ENCODE measurements at regions not wholly inside any gene's neighbourhood (a gene's known extent, or its start where the extent isn't known, plus 50 kb on each side); places are given as distances from the start of the nearest gene placed in this dataset.

DNA sequence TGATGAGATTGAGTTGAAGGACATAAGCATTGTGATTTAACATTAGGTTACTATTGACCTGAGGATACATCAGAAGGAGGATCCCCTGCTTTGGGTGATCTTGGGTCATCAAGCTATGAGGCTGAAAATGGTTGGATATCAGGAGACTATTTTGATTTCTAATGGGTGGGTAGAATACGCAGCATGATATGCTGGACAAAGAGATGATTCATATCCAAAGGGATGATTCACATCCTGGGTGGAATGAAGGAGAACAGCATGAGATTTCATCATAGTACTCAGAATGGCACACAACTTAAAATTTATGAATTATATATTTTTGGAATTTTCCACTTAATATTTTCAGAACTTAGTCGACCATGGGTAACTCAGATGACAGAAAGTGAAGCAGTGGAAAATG, 1759.5 kb upstream of the C9orf72 start:
- no peak for TF ChIP-seq EZH2phosphoT487 (IDR thresholded peaks at IDR 0.05; ENCODE audit: low read depth)
- TF ChIP-seq, protein P1, sequence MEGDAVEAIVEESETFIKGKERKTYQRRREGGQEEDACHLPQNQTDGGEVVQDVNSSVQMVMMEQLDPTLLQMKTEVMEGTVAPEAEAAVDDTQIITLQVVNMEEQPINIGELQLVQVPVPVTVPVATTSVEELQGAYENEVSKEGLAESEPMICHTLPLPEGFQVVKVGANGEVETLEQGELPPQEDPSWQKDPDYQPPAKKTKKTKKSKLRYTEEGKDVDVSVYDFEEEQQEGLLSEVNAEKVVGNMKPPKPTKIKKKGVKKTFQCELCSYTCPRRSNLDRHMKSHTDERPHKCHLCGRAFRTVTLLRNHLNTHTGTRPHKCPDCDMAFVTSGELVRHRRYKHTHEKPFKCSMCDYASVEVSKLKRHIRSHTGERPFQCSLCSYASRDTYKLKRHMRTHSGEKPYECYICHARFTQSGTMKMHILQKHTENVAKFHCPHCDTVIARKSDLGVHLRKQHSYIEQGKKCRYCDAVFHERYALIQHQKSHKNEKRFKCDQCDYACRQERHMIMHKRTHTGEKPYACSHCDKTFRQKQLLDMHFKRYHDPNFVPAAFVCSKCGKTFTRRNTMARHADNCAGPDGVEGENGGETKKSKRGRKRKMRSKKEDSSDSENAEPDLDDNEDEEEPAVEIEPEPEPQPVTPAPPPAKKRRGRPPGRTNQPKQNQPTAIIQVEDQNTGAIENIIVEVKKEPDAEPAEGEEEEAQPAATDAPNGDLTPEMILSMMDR (IDR thresholded peaks at IDR 0.05; ENCODE audit: low read depth, low read length) = no peak

DNA sequence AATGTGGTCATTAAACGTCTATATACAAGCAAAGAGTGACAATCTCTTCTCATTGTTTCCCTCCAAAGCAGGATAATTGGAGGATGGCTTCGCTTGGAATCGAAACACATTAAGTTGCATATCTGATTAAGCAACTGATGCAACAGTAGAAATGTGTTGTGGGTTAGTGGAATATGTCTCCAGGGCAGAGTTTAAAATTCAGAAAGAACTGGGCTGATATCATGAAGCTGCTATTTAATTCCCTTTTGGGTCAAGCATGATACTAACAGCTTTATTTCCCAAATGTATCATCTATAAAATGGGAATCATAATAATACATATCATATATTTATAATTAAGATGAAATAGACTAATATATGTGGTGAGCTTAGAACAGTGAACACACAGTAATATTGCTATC, 1763.0 kb upstream of the C9orf72 start:
- H2AFZ ChIP-seq (ENCODE audit: low read depth, low read length) = no peak overlapping the region
- H3K79me2 ChIP-seq (ENCODE audit: low read length) = no peaks in the 10 kb centered on the region
- no peak overlapping the region for H3K27ac ChIP-seq (ENCODE audit: low read length)
- no peaks in the 10 kb centered on the region for H4K20me1 ChIP-seq (ENCODE audit: insufficient read depth, low read length)
- H3K9ac ChIP-seq (ENCODE audit: low read length) = no peak overlapping the region
- H3K27me3 ChIP-seq (ENCODE audit: low read depth, low read length) = no peaks in the 10 kb centered on the region
- no peak for TF ChIP-seq EZH2phosphoT487 (IDR thresholded peaks at IDR 0.05; ENCODE audit: low read depth)
- TF ChIP-seq, protein P1 (IDR thresholded peaks at IDR 0.05; ENCODE audit: low read depth, low read length) = no peak
- H3K4me2 ChIP-seq (ENCODE audit: low read length) = no peak overlapping the region
- no peaks in the 10 kb centered on the region for H3K9me3 ChIP-seq (ENCODE audit: insufficient read depth, low read length)
- H3K4me3 ChIP-seq (ENCODE audit: low read length) = no peak overlapping the region
- no peaks in the 10 kb centered on the region for H3K4me1 ChIP-seq (ENCODE audit: low read length)
- no peaks in the 10 kb centered on the region for H3K36me3 ChIP-seq (replicated peaks; ENCODE audit: low read depth, low read length)

More for the DNA sequence above, 1759.5 kb upstream of the C9orf72 start:
- H3K27me3 ChIP-seq (ENCODE audit: low read depth, low read length) = no peaks in the 10 kb centered on the region
- H2AFZ ChIP-seq (ENCODE audit: low read depth, low read length) = no peak overlapping the region
- H3K4me1 ChIP-seq (ENCODE audit: low read length) = no peaks in the 10 kb centered on the region
- H4K20me1 ChIP-seq (ENCODE audit: insufficient read depth, low read length) = no peaks in the 10 kb centered on the region
- H3K36me3 ChIP-seq (replicated peaks; ENCODE audit: low read depth, low read length) = no peaks in the 10 kb centered on the region
- H3K79me2 ChIP-seq (ENCODE audit: low read length) = no peaks in the 10 kb centered on the region
- no peak overlapping the region for H3K4me2 ChIP-seq (ENCODE audit: low read length)
- no peaks in the 10 kb centered on the region for H3K9me3 ChIP-seq (ENCODE audit: insufficient read depth, low read length)
- no peak overlapping the region for H3K4me3 ChIP-seq (ENCODE audit: low read length)
- no peak overlapping the region for H3K27ac ChIP-seq (ENCODE audit: low read length)
- no peak overlapping the region for H3K9ac ChIP-seq (ENCODE audit: low read length)

DNA sequence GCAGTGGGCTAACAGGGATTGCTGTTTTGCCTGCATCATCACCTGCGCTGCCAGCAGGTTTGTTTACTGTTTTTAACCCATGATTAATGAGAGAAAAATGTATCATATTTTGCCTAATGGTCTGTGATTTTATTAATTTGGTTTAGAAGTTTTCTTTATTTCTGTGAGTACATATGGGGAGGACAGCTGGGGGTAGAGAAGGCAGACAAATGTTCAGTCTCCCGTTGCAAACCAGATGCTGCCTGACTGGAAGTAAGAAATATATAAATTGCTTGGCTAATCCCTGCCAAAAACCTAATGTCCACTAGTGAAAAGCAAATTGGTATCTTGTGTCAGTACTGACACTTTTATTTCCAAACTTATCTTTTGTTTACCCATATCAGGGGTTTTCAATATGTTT, 1766.1 kb upstream of the C9orf72 start:
- H3K27me3 ChIP-seq (ENCODE audit: low read depth, low read length) = no peaks in the 10 kb centered on the region
- H3K79me2 ChIP-seq (ENCODE audit: low read length) = no peaks in the 10 kb centered on the region
- H3K36me3 ChIP-seq (replicated peaks; ENCODE audit: low read depth, low read length) = no peaks in the 10 kb centered on the region
- H4K20me1 ChIP-seq (ENCODE audit: insufficient read depth, low read length) = no peaks in the 10 kb centered on the region
- H3K9me3 ChIP-seq (ENCODE audit: insufficient read depth, low read length) = no peaks in the 10 kb centered on the region
- no peak overlapping the region for H3K27ac ChIP-seq (ENCODE audit: low read length)
- H3K9ac ChIP-seq (ENCODE audit: low read length) = no peak overlapping the region
- H2AFZ ChIP-seq (ENCODE audit: low read depth, low read length) = no peak overlapping the region
- no peak overlapping the region for H3K4me3 ChIP-seq (ENCODE audit: low read length)
- no peaks in the 10 kb centered on the region for H3K4me1 ChIP-seq (ENCODE audit: low read length)
- H3K4me2 ChIP-seq (ENCODE audit: low read length) = no peak overlapping the region
- TF ChIP-seq, protein P1 (IDR thresholded peaks at IDR 0.05; ENCODE audit: low read depth, low read length) = no peak
- no peak for TF ChIP-seq EZH2phosphoT487 (IDR thresholded peaks at IDR 0.05; ENCODE audit: low read depth)

DNA sequence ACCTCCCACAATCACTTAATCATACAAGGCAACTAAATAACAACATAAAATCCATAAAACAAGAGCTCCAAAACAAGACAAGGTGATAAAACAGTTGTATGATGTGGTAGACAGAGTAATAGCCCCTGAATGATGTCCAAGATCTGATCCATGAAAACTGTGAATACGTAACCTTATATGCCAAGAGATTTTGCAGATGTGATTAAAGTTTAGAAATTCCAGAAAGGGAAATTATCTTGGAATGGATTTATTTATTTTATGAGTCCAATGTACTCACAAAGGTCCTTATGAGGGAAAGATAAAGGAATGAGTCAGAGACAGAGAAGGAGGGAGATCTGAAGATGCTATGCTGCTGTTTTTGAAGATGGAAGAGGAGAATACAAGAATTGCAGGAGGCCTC, 1775.7 kb upstream of the C9orf72 start:
- H3K4me1 ChIP-seq (ENCODE audit: low read length) = no peaks in the 10 kb centered on the region
- H3K9ac ChIP-seq (ENCODE audit: low read length) = no peak overlapping the region
- H4K20me1 ChIP-seq (ENCODE audit: insufficient read depth, low read length) = no peaks in the 10 kb centered on the region
- H3K79me2 ChIP-seq (ENCODE audit: low read length) = no peaks in the 10 kb centered on the region
- no peak overlapping the region for H3K4me2 ChIP-seq (ENCODE audit: low read length)
- TF ChIP-seq, protein P1 (IDR thresholded peaks at IDR 0.05; ENCODE audit: low read depth, low read length) = no peak
- no peak for TF ChIP-seq EZH2phosphoT487 (IDR thresholded peaks at IDR 0.05; ENCODE audit: low read depth)
- H3K4me3 ChIP-seq (ENCODE audit: low read length) = no peak overlapping the region
- no peak overlapping the region for H2AFZ ChIP-seq (ENCODE audit: low read depth, low read length)
- no peaks in the 10 kb centered on the region for H3K27me3 ChIP-seq (ENCODE audit: low read depth, low read length)
- no peaks in the 10 kb centered on the region for H3K9me3 ChIP-seq (ENCODE audit: insufficient read depth, low read length)
- no peaks in the 10 kb centered on the region for H3K36me3 ChIP-seq (replicated peaks; ENCODE audit: low read depth, low read length)
- no peak overlapping the region for H3K27ac ChIP-seq (ENCODE audit: low read length)
